AG04449 (cell line): ENCODE measurements at regions not wholly inside any gene's neighbourhood (a gene's known extent, or its start where the extent isn't known, plus 50 kb on each side); places are given as distances from the start of the nearest gene placed in this dataset.

Source experiments
- CTCF ChIA-PET: fragments of 350-600 bp; formaldehyde crosslinking; extraction: SDS; loops from one replicate; lab custom pipeline; 2021; ENCODE audit warnings: antibody characterized with exemption; lab: Yijun Ruan, JAX
- POLR2A ChIA-PET: fragments of 400-600, 350-600 bp; formaldehyde crosslinking; extraction: SDS; loops from one replicate; lab custom pipeline; 2020; ENCODE audit warnings: antibody characterized with exemption, inconsistent platforms; lab: Yijun Ruan, JAX
- DNase-seq: peaks from one replicate; pipeline ENCODE4 v3.0.0-alpha.2; 2010; ENCODE audit warnings: low read depth, low spot score
- H3K4me3 ChIP-seq: 2 replicates; pipeline ENCODE4 v1.5.1; 2011; ENCODE audit warnings: low read depth, mild to moderate bottlenecking, control low read depth, low read length
- TF ChIP-seq, protein P1 (sequence below): IDR thresholded peaks from one replicate; pipeline ENCODE4 v1.5.1; 2011; ENCODE audit warnings: mild to moderate bottlenecking, moderate library complexity, low read length, control low read depth, inconsistent platforms; ENCODE audit not compliant: insufficient read depth; ENCODE audit errors: missing control alignments

GRCh38 chr9:18360005-18360404 is 113.9 kb upstream of the ADAMTSL1 start:
- H3K4me3 ChIP-seq: no peak overlapping the region
- CTCF ChIA-PET: interaction anchor here (0.6 to 1.3 kb wide), 3 partner anchors 11 to 82 kb away, joined by 3 to 5 read pairs (median 3); no protein-coding TSS in a partner anchor
- TF ChIP-seq, protein P1, sequence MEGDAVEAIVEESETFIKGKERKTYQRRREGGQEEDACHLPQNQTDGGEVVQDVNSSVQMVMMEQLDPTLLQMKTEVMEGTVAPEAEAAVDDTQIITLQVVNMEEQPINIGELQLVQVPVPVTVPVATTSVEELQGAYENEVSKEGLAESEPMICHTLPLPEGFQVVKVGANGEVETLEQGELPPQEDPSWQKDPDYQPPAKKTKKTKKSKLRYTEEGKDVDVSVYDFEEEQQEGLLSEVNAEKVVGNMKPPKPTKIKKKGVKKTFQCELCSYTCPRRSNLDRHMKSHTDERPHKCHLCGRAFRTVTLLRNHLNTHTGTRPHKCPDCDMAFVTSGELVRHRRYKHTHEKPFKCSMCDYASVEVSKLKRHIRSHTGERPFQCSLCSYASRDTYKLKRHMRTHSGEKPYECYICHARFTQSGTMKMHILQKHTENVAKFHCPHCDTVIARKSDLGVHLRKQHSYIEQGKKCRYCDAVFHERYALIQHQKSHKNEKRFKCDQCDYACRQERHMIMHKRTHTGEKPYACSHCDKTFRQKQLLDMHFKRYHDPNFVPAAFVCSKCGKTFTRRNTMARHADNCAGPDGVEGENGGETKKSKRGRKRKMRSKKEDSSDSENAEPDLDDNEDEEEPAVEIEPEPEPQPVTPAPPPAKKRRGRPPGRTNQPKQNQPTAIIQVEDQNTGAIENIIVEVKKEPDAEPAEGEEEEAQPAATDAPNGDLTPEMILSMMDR: no peak
- no peak for DNase-seq
- POLR2A ChIA-PET: interaction anchor here (1.0 kb wide), 1 partner anchor 114 kb away, joined by 3 read pairs; the partner anchor contains the start of gene ADAMTSL1

DNA sequence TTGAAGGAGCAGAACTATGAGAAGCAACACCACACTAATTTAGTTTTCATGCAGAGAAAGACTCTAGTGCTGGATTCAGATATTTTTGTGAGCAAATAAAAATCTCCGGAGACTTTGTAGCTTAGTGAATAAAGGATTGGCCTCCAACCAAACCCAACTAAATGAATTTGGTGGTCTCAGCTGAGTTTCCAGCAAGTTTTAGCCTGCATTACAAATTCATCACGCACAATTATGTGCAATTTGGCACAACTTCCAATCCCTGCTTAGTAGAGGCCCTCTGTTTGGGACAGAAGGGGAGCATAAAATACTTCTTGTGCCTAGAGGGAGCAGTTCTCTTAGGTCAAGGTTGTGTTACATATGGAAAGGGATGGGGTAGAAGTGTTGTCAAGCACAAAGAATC is 112.3 kb upstream of the ADAMTSL1 start:
- H3K4me3 ChIP-seq: no peak overlapping the region
- ChIA-PET POLR2A (no interaction called here), CTCF (interaction anchor here (0.8 to 0.9 kb wide), 2 partner anchors 11 to 107 kb away, joined by 3 to 5 read pairs; no protein-coding TSS in a partner anchor)
- TF ChIP-seq, protein P1: no peak
- DNase-seq: no peak

DNA sequence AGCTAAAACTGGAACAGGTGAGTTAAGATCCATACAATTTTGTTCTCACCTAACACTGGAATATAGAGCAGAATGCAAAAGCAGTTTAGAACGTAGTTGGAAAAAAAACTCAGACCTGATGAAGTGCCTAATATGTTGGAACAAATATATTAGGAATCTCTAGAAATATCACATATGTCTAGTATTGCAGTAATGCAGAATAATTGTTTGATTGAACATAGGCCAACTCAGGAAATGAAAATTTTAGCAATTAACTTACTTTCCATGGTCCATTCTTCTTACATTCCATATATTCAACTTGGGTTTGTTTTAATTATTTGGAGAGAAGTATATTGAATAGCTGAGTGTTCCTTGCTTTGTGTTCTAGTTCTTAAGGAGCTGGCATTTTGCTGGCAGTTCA is 111.8 kb upstream of the ADAMTSL1 start:
- ChIA-PET CTCF (interaction anchor here (0.8 kb wide), 1 partner anchor 11 kb away, joined by 3 read pairs; no protein-coding TSS in a partner anchor), POLR2A (interaction anchor here (0.6 kb wide), 1 partner anchor 71 kb away, joined by 3 read pairs; no protein-coding TSS in a partner anchor)
- DNase-seq: no peak
- TF ChIP-seq, protein P1: no peak
- H3K4me3 ChIP-seq: no peak overlapping the region

DNA sequence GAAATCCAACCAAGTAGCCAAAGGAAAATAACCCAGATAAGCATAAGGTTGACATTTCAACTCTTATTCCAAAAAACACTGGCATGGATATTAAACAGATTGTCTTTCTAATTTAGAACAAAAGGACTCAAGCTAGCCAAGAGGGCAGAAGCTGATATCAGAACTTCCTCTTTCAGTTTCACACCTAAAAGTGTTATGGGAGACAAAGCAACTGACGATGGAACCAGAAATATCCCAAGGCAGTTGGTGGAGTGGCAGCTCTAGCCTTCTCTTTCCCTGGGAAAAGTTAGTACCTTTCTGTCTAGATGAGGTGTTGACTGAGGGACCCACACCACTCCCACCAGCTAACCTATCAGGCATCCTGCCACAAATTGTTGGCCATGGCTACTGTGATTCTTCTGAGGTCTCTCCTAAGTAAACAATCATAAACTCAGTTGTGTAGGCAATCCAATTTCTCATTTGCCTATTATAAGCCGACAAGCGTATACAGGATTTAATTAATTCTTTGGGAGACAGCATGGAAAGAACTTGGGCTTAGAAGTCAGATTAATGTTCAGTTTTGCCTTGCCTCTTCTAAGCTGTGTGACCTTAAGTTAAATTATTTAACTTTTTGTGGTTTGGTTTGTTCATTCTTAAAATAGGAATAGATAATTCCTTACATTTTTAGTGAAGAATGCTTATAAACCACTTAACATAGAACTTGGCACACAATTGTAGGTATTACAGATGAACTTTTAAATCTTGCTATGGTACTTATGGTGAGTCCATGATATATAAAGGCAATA is 110.9 kb upstream of the ADAMTSL1 start:
- ChIA-PET CTCF (interaction anchor here (1.4 to 2.1 kb wide), 3 partner anchors 16 to 108 kb away, joined by 3 to 4 read pairs (median 3); no protein-coding TSS in a partner anchor), POLR2A (interaction anchor here (1.5 kb wide), 1 partner anchor 23 kb away, joined by 4 read pairs; no protein-coding TSS in a partner anchor)
- peak; percentile 68 for DNase-seq
- no peak overlapping the region for H3K4me3 ChIP-seq
- TF ChIP-seq, protein P1: no peak

GRCh38 chr9:18365651-18366050 is 108.3 kb upstream of the ADAMTSL1 start:
- no peak for DNase-seq
- ChIA-PET CTCF (no interaction called here), POLR2A (no interaction called here)
- H3K4me3 ChIP-seq: no peak overlapping the region
- TF ChIP-seq, protein P1: no peak

DNA sequence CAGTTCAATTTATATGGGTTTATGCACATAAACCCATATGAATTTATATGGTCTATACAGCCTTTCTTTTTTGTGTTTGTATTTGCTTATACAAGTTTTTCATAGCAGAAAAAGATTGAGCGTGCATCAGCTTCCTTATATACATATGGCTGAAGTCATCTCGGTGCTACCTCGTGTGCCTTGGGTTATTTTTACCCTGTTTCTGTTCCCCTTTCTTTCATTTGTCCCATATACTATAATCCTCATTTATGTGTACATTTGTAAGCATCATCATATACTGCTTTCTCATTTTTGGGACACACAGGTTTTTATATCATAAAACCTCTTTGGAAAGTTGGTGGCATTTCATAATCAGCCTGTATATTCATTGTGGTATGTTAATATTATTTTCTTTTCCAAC is 107.8 kb upstream of the ADAMTSL1 start:
- no peak overlapping the region for H3K4me3 ChIP-seq
- TF ChIP-seq, protein P1: no peak
- ChIA-PET CTCF (no interaction called here), POLR2A (no interaction called here)
- no peak for DNase-seq
